ENCODE measurements at regions not wholly inside any gene's neighbourhood (a gene's known extent, or its start where the extent isn't known, plus 50 kb on each side); places are given as distances from the start of the nearest gene placed in this dataset.

GRCh38 chr3:78066287-78066686 is 1026.4 kb downstream of the ROBO2 start:
- WGBS (ENCODE audit: low lambda C conversion rate): 9% methylated on average over 5 of the region's 5 CpGs
- ChIA-PET CTCF (ENCODE audit: low intra/inter-chr PET ratio, low total read pairs) (no interaction called here), POLR2A (no interaction called here)
- Histone ChIP-seq H2AFZ (ENCODE audit: low read length) (no peak overlapping the region), H4K20me1 (ENCODE audit: insufficient read depth, low read length) (no peaks in the 10 kb centered on the region), H3K4me3 (replicated peaks in 1 of 3; ENCODE audit: insufficient read depth in 1 of 3, low read depth in 2 of 3, low read length in 3 of 3) (no peak overlapping the region), H3K27ac (ENCODE audit: extremely low read length, insufficient read depth, low read length) (no peak overlapping the region), H3K9me3 (ENCODE audit: low read length) (no peaks in the 10 kb centered on the region), H3K4me2 (ENCODE audit: low read depth, low read length) (no peak overlapping the region), H3K36me3 (replicated peaks in 1 of 2; ENCODE audit: control insufficient read depth in 1 of 2, insufficient read depth in 2 of 2, low read length in 2 of 2) (no peaks in the 10 kb centered on the region), H3K4me1 (ENCODE audit: insufficient read depth, low read length) (no peaks in the 10 kb centered on the region), H3K79me2 (ENCODE audit: insufficient read depth, low read length) (no peaks in the 10 kb centered on the region), H3K9ac (ENCODE audit: insufficient read depth, low read depth, low read length) (no peak overlapping the region), H3K27me3 (ENCODE audit: control insufficient read depth in 1 of 2, insufficient read depth in 2 of 2, low read length in 2 of 2) (no peaks in the 10 kb centered on the region; a peak in 1 of 5 replicates)
- BruUV-seq (replicated peaks): no TSS peak
- TF ChIP-seq HNF4A (CRISPR knock-in tag; IDR thresholded peaks at IDR 0.05) (no peak), STAG1 (CRISPR knock-in tag; IDR thresholded peaks at IDR 0.05) (peak; percentile 27; the same call in 1 of the 2 replicates), POGK (CRISPR knock-in tag; conservative IDR thresholded peaks at IDR 0.05) (no peak), ZNF414 (CRISPR knock-in tag; IDR thresholded peaks at IDR 0.05) (no peak), ZNF280D (CRISPR knock-in tag; IDR thresholded peaks at IDR 0.05) (no peak)
- intact Hi-C loops (cut with micrococcal nuclease; ENCODE audit: unreplicated experiment) (no loop called here), in situ Hi-C loops (cut with HindIII; ENCODE audit: extremely low pct_ligation_motif_present, low pct_unique_long_range_greater_than_20kb) (no loop called here)
- DNase-seq (ENCODE audit: low spot score): no peak
- FAIRE-seq: no peak
- peak; percentile 69 for ATAC-seq
